Neural progenitor cell (in vitro differentiated cells): ENCODE measurements at regions not wholly inside any gene's neighbourhood (a gene's known extent, or its start where the extent isn't known, plus 50 kb on each side); places are given as distances from the start of the nearest gene placed in this dataset.

ENCODE experiments used
- DNase-seq: peaks from one replicate; pipeline ENCODE4 v3.0.0-alpha.2; 2016; ENCODE audit warnings: low spot score
- H2AFZ ChIP-seq: fragments of 200-600 bp; sonication (generic); replicated peaks from 2 replicates; pipeline ENCODE4 v1.6.1; 2016; ENCODE audit warnings: antibody characterized with exemption
- H3F3A ChIP-seq: fragments of 200-600 bp; sonication (generic); 2 replicates; pipeline ENCODE4 v1.6.1; 2016; ENCODE audit warnings: antibody characterized with exemption, low read depth
- H3K27ac ChIP-seq: fragments of 200-600 bp; sonication (generic); 2 replicates; pipeline ENCODE4 v1.5.1; 2016; ENCODE audit warnings: mild to moderate bottlenecking
- H3K27me3 ChIP-seq: fragments of 200-600 bp; sonication (generic); 2 replicates; pipeline ENCODE4 v1.6.1; 2016; ENCODE audit warnings: mild to moderate bottlenecking, moderate library complexity
- H3K36me3 ChIP-seq: fragments of 200-600 bp; sonication (generic); 2 replicates; pipeline ENCODE4 v1.5.1; 2016
- H3K4me1 ChIP-seq: fragments of 200-600 bp; sonication (generic); 2 replicates; pipeline ENCODE4 v1.6.1; 2016; ENCODE audit warnings: mixed run types
- H3K4me2 ChIP-seq: fragments of 200-600 bp; sonication (generic); 2 replicates; pipeline ENCODE4 v1.6.1; 2016
- H3K4me3 ChIP-seq: fragments of 200-600 bp; sonication (generic); 2 replicates; pipeline ENCODE4 v1.5.1; 2016
- H3K79me2 ChIP-seq: fragments of 200-600 bp; sonication (generic); 2 replicates; pipeline ENCODE4 v1.6.1; 2016; ENCODE audit warnings: low read depth
- H3K9ac ChIP-seq: fragments of 200-600 bp; sonication (generic); 2 replicates; pipeline ENCODE4 v1.6.1; 2016
- H3K9me3 ChIP-seq: fragments of 200-600 bp; sonication (generic); 2 replicates; pipeline ENCODE4 v1.5.1; 2016; ENCODE audit warnings: low read depth
- H4K20me1 ChIP-seq: fragments of 200-600 bp; sonication (generic); 2 replicates; pipeline ENCODE4 v1.6.1; 2016; ENCODE audit warnings: low read depth
- H3K27ac Mint-ChIP-seq: 3 replicates; pipeline ENCODE4 v1.8.0; 2021; ENCODE audit warnings: mixed read lengths
- H3K27me3 Mint-ChIP-seq: 2 replicates; pipeline ENCODE4 v1.8.0; 2022; ENCODE audit warnings: low read depth, mild to moderate bottlenecking, inconsistent platforms, moderate library complexity, mixed read lengths; ENCODE audit not compliant: insufficient read depth
- H3K36me3 Mint-ChIP-seq: 3 replicates; pipeline ENCODE4 v1.8.0; 2021; ENCODE audit warnings: mixed read lengths
- H3K4me1 Mint-ChIP-seq: 3 replicates; pipeline ENCODE4 v1.8.0; 2021; ENCODE audit warnings: mixed read lengths
- H3K4me3 Mint-ChIP-seq: 3 replicates; pipeline ENCODE4 v1.8.0; 2021; ENCODE audit warnings: mild to moderate bottlenecking, moderate library complexity, mixed read lengths
- H3K9me3 Mint-ChIP-seq: 3 replicates; pipeline ENCODE4 v1.8.0; 2020; ENCODE audit warnings: mixed read lengths
- EZH2 ChIP-seq: fragments of 200-600 bp; sonication (generic); IDR thresholded peaks from 2 replicates; pipeline ENCODE4 v1.6.1; 2017; ENCODE audit warnings: antibody characterized with exemption, mild to moderate bottlenecking, moderate library complexity
- EZH2phosphoT487 ChIP-seq: fragments of 200-600 bp; sonication (generic); IDR thresholded peaks from 2 replicates; pipeline ENCODE4 v1.6.1; 2017; ENCODE audit warnings: antibody characterized with exemption
- TF ChIP-seq, protein P1 (sequence below): fragments of 200-600 bp; sonication (generic); IDR thresholded peaks from 2 replicates; pipeline ENCODE4 v1.5.1; 2017; ENCODE audit warnings: antibody characterized with exemption, mild to moderate bottlenecking

DNA sequence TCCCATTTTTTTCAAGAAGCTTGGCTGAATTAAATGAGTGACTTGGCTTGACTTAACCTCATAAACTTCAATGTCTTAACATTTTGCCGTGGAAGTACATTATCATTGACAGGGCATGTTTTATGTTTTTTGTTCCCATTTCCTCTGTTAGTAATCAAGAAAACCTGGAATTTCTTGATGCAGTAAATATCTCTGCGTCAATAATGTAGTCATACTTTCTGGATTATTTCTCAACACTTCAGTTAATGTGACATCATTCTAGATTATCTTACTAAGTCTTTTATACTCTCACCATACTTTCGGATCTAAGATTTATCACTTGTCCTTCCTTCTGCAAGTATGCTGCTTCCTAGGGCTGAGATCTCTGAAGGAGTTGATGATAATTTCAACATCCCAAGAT is 58.6 kb upstream of the PGR start:
- Histone ChIP-seq H3K79me2 (no peaks in the 10 kb centered on the region), H2AFZ (no peak overlapping the region), H3K27ac (no peak overlapping the region), H3K9me3 (no peaks in the 10 kb centered on the region), H3K9ac (no peak overlapping the region), H3F3A (no peaks in the 10 kb centered on the region), H3K36me3 (no peaks in the 10 kb centered on the region), H3K27me3 (no peaks in the 10 kb centered on the region), H3K4me3 (no peak overlapping the region), H3K4me2 (no peak overlapping the region), H3K4me1 (no peaks in the 10 kb centered on the region), H4K20me1 (no peaks in the 10 kb centered on the region)
- Mint-ChIP-seq H3K4me3 (no peak overlapping the region), H3K36me3 (no peaks in the 10 kb centered on the region), H3K27ac (no peak overlapping the region), H3K27me3 (peaks cover under 1% of the 10 kb centered on the region), H3K9me3 (no peaks in the 10 kb centered on the region), H3K4me1 (no peaks in the 10 kb centered on the region)
- TF ChIP-seq EZH2 (no peak), EZH2phosphoT487 (no peak)
- TF ChIP-seq, protein P1, sequence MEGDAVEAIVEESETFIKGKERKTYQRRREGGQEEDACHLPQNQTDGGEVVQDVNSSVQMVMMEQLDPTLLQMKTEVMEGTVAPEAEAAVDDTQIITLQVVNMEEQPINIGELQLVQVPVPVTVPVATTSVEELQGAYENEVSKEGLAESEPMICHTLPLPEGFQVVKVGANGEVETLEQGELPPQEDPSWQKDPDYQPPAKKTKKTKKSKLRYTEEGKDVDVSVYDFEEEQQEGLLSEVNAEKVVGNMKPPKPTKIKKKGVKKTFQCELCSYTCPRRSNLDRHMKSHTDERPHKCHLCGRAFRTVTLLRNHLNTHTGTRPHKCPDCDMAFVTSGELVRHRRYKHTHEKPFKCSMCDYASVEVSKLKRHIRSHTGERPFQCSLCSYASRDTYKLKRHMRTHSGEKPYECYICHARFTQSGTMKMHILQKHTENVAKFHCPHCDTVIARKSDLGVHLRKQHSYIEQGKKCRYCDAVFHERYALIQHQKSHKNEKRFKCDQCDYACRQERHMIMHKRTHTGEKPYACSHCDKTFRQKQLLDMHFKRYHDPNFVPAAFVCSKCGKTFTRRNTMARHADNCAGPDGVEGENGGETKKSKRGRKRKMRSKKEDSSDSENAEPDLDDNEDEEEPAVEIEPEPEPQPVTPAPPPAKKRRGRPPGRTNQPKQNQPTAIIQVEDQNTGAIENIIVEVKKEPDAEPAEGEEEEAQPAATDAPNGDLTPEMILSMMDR, result no peak
- no peak for DNase-seq

DNA sequence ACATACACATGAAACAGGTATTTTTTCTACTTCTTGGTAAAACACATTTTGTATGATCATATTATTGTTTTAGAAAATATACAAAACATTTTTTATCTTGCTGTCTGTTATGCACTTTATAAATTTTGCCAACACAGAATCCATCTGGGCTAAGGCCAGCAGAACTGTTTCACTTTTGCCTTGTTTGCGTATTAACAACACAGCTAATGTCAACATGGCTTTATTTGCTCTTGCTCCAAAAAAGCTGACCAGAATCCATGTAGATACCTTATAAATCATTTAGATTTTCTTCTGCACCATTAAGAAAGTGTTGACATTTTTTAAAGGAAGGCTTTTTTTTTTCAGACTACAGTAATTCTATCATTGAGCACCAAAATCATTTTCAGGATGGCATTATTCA is 58.1 kb upstream of the PGR start:
- TF ChIP-seq EZH2phosphoT487 (no peak), EZH2 (no peak)
- TF ChIP-seq, protein P1, result no peak
- no peak overlapping the region for H3K4me3 Mint-ChIP-seq
- H3K27ac Mint-ChIP-seq, result no peak overlapping the region
- H3K27me3 ChIP-seq, result no peaks in the 10 kb centered on the region
- no peak overlapping the region for H3K4me3 ChIP-seq
- no peaks in the 10 kb centered on the region for H3K9me3 ChIP-seq
- no peaks in the 10 kb centered on the region for H3F3A ChIP-seq
- no peaks in the 10 kb centered on the region for H3K79me2 ChIP-seq
- H3K4me2 ChIP-seq, result no peak overlapping the region
- no peaks in the 10 kb centered on the region for H4K20me1 ChIP-seq
- H3K36me3 ChIP-seq, result no peaks in the 10 kb centered on the region
- H3K4me1 Mint-ChIP-seq, result no peaks in the 10 kb centered on the region
- H2AFZ ChIP-seq, result no peak overlapping the region
- no peaks in the 10 kb centered on the region for H3K4me1 ChIP-seq
- H3K27ac ChIP-seq, result no peak overlapping the region
- no peak overlapping the region for H3K9ac ChIP-seq
- peaks cover 2% of the 10 kb centered on the region for H3K27me3 Mint-ChIP-seq
- no peak for DNase-seq
- no peaks in the 10 kb centered on the region for H3K9me3 Mint-ChIP-seq
- H3K36me3 Mint-ChIP-seq, result no peaks in the 10 kb centered on the region

DNA sequence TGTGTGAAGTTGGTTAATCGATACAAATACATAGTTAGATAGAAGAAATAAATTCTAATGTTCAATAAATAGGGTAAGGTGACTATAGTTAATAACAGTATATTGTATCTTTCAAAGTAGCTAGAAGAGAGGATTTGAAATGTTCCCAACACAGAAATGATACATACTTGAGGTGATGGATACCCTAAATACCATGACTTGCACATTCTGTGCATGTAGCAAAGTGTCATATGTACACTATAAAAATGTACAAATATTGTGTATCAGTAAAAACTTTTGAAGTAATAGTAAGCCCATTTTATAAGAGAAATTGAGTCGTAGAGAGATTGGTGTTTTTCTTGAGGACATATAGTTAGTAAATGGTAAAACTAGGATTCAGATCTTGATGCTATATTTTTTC is 56.4 kb upstream of the PGR start:
- H3K4me2 ChIP-seq, result no peak overlapping the region
- no peaks in the 10 kb centered on the region for H3K9me3 Mint-ChIP-seq
- H3K27ac Mint-ChIP-seq, result no peak overlapping the region
- no peaks in the 10 kb centered on the region for H3K36me3 Mint-ChIP-seq
- H3K4me1 Mint-ChIP-seq, result no peaks in the 10 kb centered on the region
- peaks cover 2% of the 10 kb centered on the region for H3K27me3 Mint-ChIP-seq
- H3K9me3 ChIP-seq, result no peaks in the 10 kb centered on the region
- no peak overlapping the region for H2AFZ ChIP-seq
- H3F3A ChIP-seq, result no peaks in the 10 kb centered on the region
- no peak for TF ChIP-seq EZH2
- no peak for TF ChIP-seq EZH2phosphoT487
- TF ChIP-seq, protein P1, result no peak
- no peak overlapping the region for H3K9ac ChIP-seq
- no peak overlapping the region for H3K27ac ChIP-seq
- no peaks in the 10 kb centered on the region for H4K20me1 ChIP-seq
- no peaks in the 10 kb centered on the region for H3K4me1 ChIP-seq
- H3K36me3 ChIP-seq, result no peaks in the 10 kb centered on the region
- no peaks in the 10 kb centered on the region for H3K27me3 ChIP-seq
- no peak overlapping the region for H3K4me3 ChIP-seq
- no peaks in the 10 kb centered on the region for H3K79me2 ChIP-seq
- H3K4me3 Mint-ChIP-seq, result no peak overlapping the region
- DNase-seq, result no peak

DNA sequence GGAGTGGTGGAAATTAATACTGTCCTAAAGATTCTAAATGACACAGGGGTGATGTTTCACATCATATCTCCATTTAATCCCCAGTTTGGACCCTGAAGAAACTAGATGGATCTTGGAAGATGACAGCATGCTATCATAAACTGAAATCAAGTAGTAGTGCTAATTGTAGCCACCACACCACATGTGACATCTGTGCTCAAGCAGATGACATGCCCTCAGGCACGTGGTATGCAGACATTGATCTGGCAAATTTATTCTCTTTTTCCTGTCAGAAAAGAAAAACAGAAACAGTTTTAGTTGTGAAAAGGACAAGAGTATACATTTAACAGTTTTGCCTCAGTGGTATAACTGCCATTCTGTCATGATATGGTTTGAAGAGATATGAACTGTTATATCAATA is 52.9 kb upstream of the PGR start:
- Mint-ChIP-seq H3K27me3 (peaks cover 2% of the 10 kb centered on the region), H3K4me1 (peaks cover 3% of the 10 kb centered on the region), H3K27ac (no peak overlapping the region), H3K4me3 (no peak overlapping the region), H3K9me3 (no peaks in the 10 kb centered on the region), H3K36me3 (no peaks in the 10 kb centered on the region)
- no peaks in the 10 kb centered on the region for H3K27me3 ChIP-seq
- no peak overlapping the region for H3K27ac ChIP-seq
- TF ChIP-seq, protein P1, result no peak
- TF ChIP-seq EZH2 (no peak), EZH2phosphoT487 (no peak)
- H3K4me2 ChIP-seq, result no peak overlapping the region
- no peaks in the 10 kb centered on the region for H3K79me2 ChIP-seq
- no peak for DNase-seq
- H3F3A ChIP-seq, result no peaks in the 10 kb centered on the region
- H3K9me3 ChIP-seq, result no peaks in the 10 kb centered on the region
- H4K20me1 ChIP-seq, result no peaks in the 10 kb centered on the region
- H3K4me3 ChIP-seq, result no peak overlapping the region
- H3K9ac ChIP-seq, result no peak overlapping the region
- H2AFZ ChIP-seq, result no peak overlapping the region
- no peaks in the 10 kb centered on the region for H3K36me3 ChIP-seq
- no peaks in the 10 kb centered on the region for H3K4me1 ChIP-seq
